HL-60 (cell line): ENCODE measurements at regions not wholly inside any gene's neighbourhood (a gene's known extent, or its start where the extent isn't known, plus 50 kb on each side); places are given as distances from the start of the nearest gene placed in this dataset.

Experiments used
- DNase-seq, 2 experiments: peaks; one replicate each; pipeline ENCODE4 v3.0.0-alpha.2; 2010 to 2020; ENCODE audit warnings: low read depth in 1 of 2, low spot score in 1 of 2
- H3K27ac ChIP-seq: fragments of 250-450 bp; sonication (Bioruptor Pico); replicated peaks from 2 replicates; pipeline ENCODE4 v1.5.1; 2020; ENCODE audit warnings: mild to moderate bottlenecking, moderate library complexity
- H3K27me3 ChIP-seq: fragments of 250-450 bp; sonication (Bioruptor Pico); 2 replicates; pipeline ENCODE4 v1.5.1; 2021; ENCODE audit warnings: mild to moderate bottlenecking, moderate library complexity; ENCODE audit not compliant: insufficient read depth, poor library complexity, severe bottlenecking
- H3K4me3 ChIP-seq: replicated peaks from 2 replicates; pipeline ENCODE4 v1.5.1; 2011; ENCODE audit warnings: mild to moderate bottlenecking, control low read depth, low read length; ENCODE audit not compliant: insufficient read depth
- GABPA ChIP-seq: IDR thresholded peaks from 2 replicates; pipeline ENCODE4 v1.6.1; 2012; ENCODE audit warnings: low read depth
- POLR2AphosphoS5 ChIP-seq: IDR thresholded peaks from 2 replicates; pipeline ENCODE4 v1.6.1; 2012; ENCODE audit warnings: low read depth
- REST ChIP-seq: IDR thresholded peaks from 2 replicates; pipeline ENCODE4 v1.6.1; 2012; ENCODE audit warnings: low read depth; ENCODE audit not compliant: insufficient replicate concordance
- SPI1 ChIP-seq: IDR thresholded peaks from 2 replicates; pipeline ENCODE4 v1.6.1; 2012; ENCODE audit warnings: low read depth, mild to moderate bottlenecking, borderline replicate concordance
- TF ChIP-seq, protein P1 (sequence below): IDR thresholded peaks from one replicate; pipeline ENCODE4 v1.5.1; 2011; ENCODE audit warnings: low read length, control low read depth, inconsistent platforms; ENCODE audit not compliant: insufficient read depth

DNA sequence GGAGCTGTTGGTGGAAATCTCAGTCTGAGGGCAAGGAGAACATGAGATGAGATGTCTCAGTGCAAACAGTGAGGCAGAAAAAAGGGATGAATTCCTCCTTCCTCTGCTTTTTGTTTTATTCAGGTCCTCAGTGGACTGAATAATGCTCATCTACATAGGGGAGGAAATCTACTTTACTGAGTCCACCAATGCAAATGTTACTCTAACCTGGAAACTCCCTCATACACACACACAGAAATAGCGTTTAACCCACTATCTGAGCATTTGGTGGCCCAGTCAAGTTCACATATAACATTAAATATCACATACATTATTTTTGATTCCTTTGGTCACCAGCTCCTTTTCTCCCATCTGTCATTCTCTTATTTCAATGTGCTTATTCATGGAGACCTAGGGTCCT is 418.8 kb downstream of the TMEM135 start:
- no peak for DNase-seq
- Histone ChIP-seq H3K27me3 (no peaks in the 10 kb centered on the region), H3K4me3 (no peak overlapping the region), H3K27ac (no peak overlapping the region)
- TF ChIP-seq, protein P1, sequence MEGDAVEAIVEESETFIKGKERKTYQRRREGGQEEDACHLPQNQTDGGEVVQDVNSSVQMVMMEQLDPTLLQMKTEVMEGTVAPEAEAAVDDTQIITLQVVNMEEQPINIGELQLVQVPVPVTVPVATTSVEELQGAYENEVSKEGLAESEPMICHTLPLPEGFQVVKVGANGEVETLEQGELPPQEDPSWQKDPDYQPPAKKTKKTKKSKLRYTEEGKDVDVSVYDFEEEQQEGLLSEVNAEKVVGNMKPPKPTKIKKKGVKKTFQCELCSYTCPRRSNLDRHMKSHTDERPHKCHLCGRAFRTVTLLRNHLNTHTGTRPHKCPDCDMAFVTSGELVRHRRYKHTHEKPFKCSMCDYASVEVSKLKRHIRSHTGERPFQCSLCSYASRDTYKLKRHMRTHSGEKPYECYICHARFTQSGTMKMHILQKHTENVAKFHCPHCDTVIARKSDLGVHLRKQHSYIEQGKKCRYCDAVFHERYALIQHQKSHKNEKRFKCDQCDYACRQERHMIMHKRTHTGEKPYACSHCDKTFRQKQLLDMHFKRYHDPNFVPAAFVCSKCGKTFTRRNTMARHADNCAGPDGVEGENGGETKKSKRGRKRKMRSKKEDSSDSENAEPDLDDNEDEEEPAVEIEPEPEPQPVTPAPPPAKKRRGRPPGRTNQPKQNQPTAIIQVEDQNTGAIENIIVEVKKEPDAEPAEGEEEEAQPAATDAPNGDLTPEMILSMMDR = no peak
- TF ChIP-seq GABPA = no peak
- no peak for TF ChIP-seq POLR2AphosphoS5
- no peak for TF ChIP-seq SPI1
- no peak for TF ChIP-seq REST

DNA sequence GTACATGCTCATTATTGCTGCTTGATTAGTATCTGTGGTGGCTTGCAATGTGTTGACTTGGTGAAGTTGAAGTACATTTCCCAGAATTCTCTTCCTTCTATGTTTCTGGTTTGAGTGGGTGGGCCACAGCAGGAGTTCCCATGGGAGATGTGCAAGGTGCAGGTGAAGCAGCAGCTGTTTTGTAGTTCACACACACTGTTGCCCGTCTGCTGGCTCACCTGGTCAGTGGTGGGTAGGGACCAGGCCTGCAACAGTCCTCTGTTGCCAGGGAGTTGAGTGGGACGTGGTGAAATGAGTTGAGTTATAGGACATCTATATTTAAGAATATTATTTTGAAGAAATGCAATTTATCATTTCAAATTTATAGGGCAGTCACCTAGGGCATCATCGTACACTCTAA is 417.4 kb downstream of the TMEM135 start:
- no peaks in the 10 kb centered on the region for H3K27me3 ChIP-seq
- no peak overlapping the region for H3K4me3 ChIP-seq
- TF ChIP-seq REST (no peak), SPI1 (no peak), GABPA (no peak), POLR2AphosphoS5 (no peak)
- TF ChIP-seq, protein P1 = no peak
- no peak overlapping the region for H3K27ac ChIP-seq
- no peak for DNase-seq

- no peaks in the 10 kb centered on the region for H3K27me3 ChIP-seq
- H3K27ac ChIP-seq = no peak overlapping the region
- TF ChIP-seq SPI1 (no peak), POLR2AphosphoS5 (no peak), GABPA (no peak), REST (no peak)
- TF ChIP-seq, protein P1 = no peak
- DNase-seq = no peak
- H3K4me3 ChIP-seq = no peak overlapping the region
These were observed 416.5 kb downstream of the TMEM135 start for GRCh38 chr11:87454241-87454640.
